ENCODE measurements at regions not wholly inside any gene's neighbourhood (a gene's known extent, or its start where the extent isn't known, plus 50 kb on each side); places are given as distances from the start of the nearest gene placed in this dataset.

DNA sequence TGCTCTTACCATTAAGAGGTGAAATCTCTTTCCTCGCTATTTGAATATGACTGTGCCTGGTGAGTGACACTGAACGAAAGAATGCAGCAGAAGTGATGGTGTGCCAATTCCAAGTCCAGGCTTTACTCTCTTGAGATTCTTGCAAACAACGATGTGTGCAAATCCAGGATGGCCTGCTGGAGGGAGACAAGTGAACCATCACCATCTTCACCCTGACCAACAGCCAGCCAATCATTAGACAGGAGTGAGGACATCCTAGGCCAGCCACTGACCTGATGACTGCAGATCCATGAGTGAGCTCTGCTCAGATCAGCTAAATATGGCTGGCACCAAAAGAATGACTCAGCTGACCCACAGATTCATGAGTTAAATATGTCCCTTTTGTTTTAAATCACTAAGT is 878.0 kb downstream of the PDCD6IP start:
- TF ChIP-seq POLR2AphosphoS5 (IDR thresholded peaks at IDR 0.05; ENCODE audit: low read depth, low read length) = no peak
- no peak for TF ChIP-seq POLR2A (IDR thresholded peaks at IDR 0.05; ENCODE audit: low read depth, low read length)
- TF ChIP-seq TAF1 (IDR thresholded peaks at IDR 0.05; ENCODE audit: borderline replicate concordance, low read depth, low read length) = no peak

All from GM12892 (cell line).